ENCODE measurements at regions not wholly inside any gene's neighbourhood (a gene's known extent, or its start where the extent isn't known, plus 50 kb on each side); places are given as distances from the start of the nearest gene placed in this dataset.

DNA sequence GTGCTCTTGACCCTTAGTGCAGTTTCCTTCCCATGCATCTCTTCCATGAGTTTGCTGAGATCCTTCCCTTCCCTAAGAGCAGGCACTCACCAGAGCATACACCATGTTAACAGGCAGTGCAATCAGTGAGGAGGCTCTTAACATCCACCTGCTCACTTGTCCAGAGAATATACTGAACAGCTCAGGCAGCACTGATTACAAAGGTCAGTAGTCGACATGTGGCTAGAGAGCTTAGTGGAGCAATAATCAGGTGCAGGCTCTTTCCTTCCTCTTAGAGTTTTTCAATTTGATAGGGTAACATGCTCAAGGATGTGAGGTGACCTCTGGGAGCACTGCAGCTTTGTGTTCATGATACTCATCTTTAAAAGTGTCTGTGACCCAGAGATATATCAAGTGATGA is 144.1 kb upstream of the SETBP1 start:
- TF ChIP-seq CTCF (IDR thresholded peaks at IDR 0.05), result no peak
- TF ChIP-seq POLR2A (IDR thresholded peaks at IDR 0.05), result no peak
- no peak for TF ChIP-seq POLR2AphosphoS5 (IDR thresholded peaks at IDR 0.05)
- no peak for TF ChIP-seq EP300 (IDR thresholded peaks at IDR 0.05)

All from suprapubic skin (tissue), 4 donors.